ENCODE measurements at regions not wholly inside any gene's neighbourhood (a gene's known extent, or its start where the extent isn't known, plus 50 kb on each side); places are given as distances from the start of the nearest gene placed in this dataset.

GRCh38 chrX:150198776-150199175 is 164.3 kb upstream of the MAMLD1 start:
- no CpG with 5 or more reads among the region's 2 CpGs for WGBS, 2 donors (ENCODE audit: extremely low coverage in 2 of 2, insufficient read length in 2 of 2, insufficient replicate concordance in 1 of 2)
- H2AFZ ChIP-seq (ENCODE audit: low read length) = no peak overlapping the region
- H3K4me1 ChIP-seq (ENCODE audit: control insufficient read depth in 2 of 2, insufficient read depth in 1 of 2, low read depth in 1 of 2, low read length in 2 of 2) = no peaks in the 10 kb centered on the region

GRCh38 chrX:150199181-150199580 is 163.9 kb upstream of the MAMLD1 start:
- Histone ChIP-seq H4K91ac (ENCODE audit: low read depth, low read length, poor library complexity) (no peak overlapping the region), H3K14ac (ENCODE audit: low read length) (no peak overlapping the region), H3K4me2 (ENCODE audit: insufficient read depth, low read length, poor library complexity, severe bottlenecking) (no peak overlapping the region), H3K9ac (ENCODE audit: low read depth, low read length, poor library complexity) (no peak overlapping the region), H2AFZ (ENCODE audit: low read length) (no peak overlapping the region), H3K9me3 (replicated peaks in 1 of 2; ENCODE audit: control insufficient read depth in 2 of 2, insufficient read depth in 1 of 2, low read depth in 1 of 2, low read length in 2 of 2) (no peaks in the 10 kb centered on the region), H2BK15ac (ENCODE audit: low read length) (no peak overlapping the region), H3K27ac (replicated peaks; ENCODE audit: low read length) (no peak overlapping the region), H2BK12ac (ENCODE audit: low read length) (no peak overlapping the region), H3K23ac (ENCODE audit: low read depth, low read length, poor library complexity) (no peak overlapping the region), H2BK120ac (ENCODE audit: low read depth, low read length) (no peak overlapping the region), H2BK5ac (ENCODE audit: low read length) (no peak overlapping the region), H3K27me3 (ENCODE audit: control insufficient read depth in 3 of 3, insufficient read depth in 3 of 3, low read depth in 1 of 3, low read length in 3 of 3) (peaks cover 0 to 2% (median 0%) of the 10 kb centered on the region in 3 experiments), H3K4me3 (ENCODE audit: low read length in 2 of 2) (no peak overlapping the region), H3K18ac (ENCODE audit: low read length) (no peak overlapping the region), H3K36me3 (replicated peaks in 1 of 2; ENCODE audit: control insufficient read depth in 2 of 2, insufficient read depth in 2 of 2, low read length in 2 of 2) (no peaks in the 10 kb centered on the region), H4K8ac (ENCODE audit: low read depth, low read length) (no peak overlapping the region), H2AK5ac (ENCODE audit: low read depth, low read length) (no peak overlapping the region), H3K4ac (ENCODE audit: low read length) (no peak overlapping the region), H3K79me1 (ENCODE audit: low read depth, low read length) (no peaks in the 10 kb centered on the region), H3K4me1 (ENCODE audit: control insufficient read depth in 2 of 2, insufficient read depth in 1 of 2, low read depth in 1 of 2, low read length in 2 of 2) (no peaks in the 10 kb centered on the region)
- no CpG with 5 or more reads among the region's 5 CpGs for WGBS, 2 donors (ENCODE audit: extremely low coverage in 2 of 2, insufficient read length in 2 of 2, insufficient replicate concordance in 1 of 2)
- DNase-seq (ENCODE audit: low spot score) = no peak

More at GRCh38 chrX:150198776-150199175, 164.3 kb upstream of the MAMLD1 start:
- Histone ChIP-seq H3K36me3 (replicated peaks in 1 of 2; ENCODE audit: control insufficient read depth in 2 of 2, insufficient read depth in 2 of 2, low read length in 2 of 2) (no peaks in the 10 kb centered on the region), H3K27me3 (ENCODE audit: control insufficient read depth in 3 of 3, insufficient read depth in 3 of 3, low read depth in 1 of 3, low read length in 3 of 3) (peaks cover 0 to 2% (median 0%) of the 10 kb centered on the region in 3 experiments), H2BK12ac (ENCODE audit: low read length) (no peak overlapping the region), H3K18ac (ENCODE audit: low read length) (no peak overlapping the region), H2BK5ac (ENCODE audit: low read length) (no peak overlapping the region), H3K27ac (replicated peaks; ENCODE audit: low read length) (no peak overlapping the region), H4K8ac (ENCODE audit: low read depth, low read length) (no peak overlapping the region), H2AK5ac (ENCODE audit: low read depth, low read length) (no peak overlapping the region), H3K9me3 (replicated peaks in 1 of 2; ENCODE audit: control insufficient read depth in 2 of 2, insufficient read depth in 1 of 2, low read depth in 1 of 2, low read length in 2 of 2) (no peaks in the 10 kb centered on the region), H2BK15ac (ENCODE audit: low read length) (no peak overlapping the region), H2BK120ac (ENCODE audit: low read depth, low read length) (no peak overlapping the region), H3K4ac (ENCODE audit: low read length) (no peak overlapping the region), H3K14ac (ENCODE audit: low read length) (no peak overlapping the region), H4K91ac (ENCODE audit: low read depth, low read length, poor library complexity) (no peak overlapping the region), H3K23ac (ENCODE audit: low read depth, low read length, poor library complexity) (no peak overlapping the region), H3K4me3 (ENCODE audit: low read length in 2 of 2) (no peak overlapping the region), H3K79me1 (ENCODE audit: low read depth, low read length) (no peaks in the 10 kb centered on the region), H3K9ac (ENCODE audit: low read depth, low read length, poor library complexity) (no peak overlapping the region), H3K4me2 (ENCODE audit: insufficient read depth, low read length, poor library complexity, severe bottlenecking) (no peak overlapping the region)
- DNase-seq (ENCODE audit: low spot score) = no peak

- no peaks in the 10 kb centered on the region for H3K4me1 ChIP-seq (ENCODE audit: control insufficient read depth in 2 of 2, insufficient read depth in 1 of 2, low read depth in 1 of 2, low read length in 2 of 2)
- no peak overlapping the region for H2AFZ ChIP-seq (ENCODE audit: low read length)
Measured at GRCh38 chrX:150199803-150200202, 163.3 kb upstream of the MAMLD1 start.

GRCh38 chrX:150200361-150200760 is 162.8 kb upstream of the MAMLD1 start:
- no peak overlapping the region for H3K14ac ChIP-seq (ENCODE audit: low read length)
- no peak overlapping the region for H2BK5ac ChIP-seq (ENCODE audit: low read length)
- no peak overlapping the region for H3K4ac ChIP-seq (ENCODE audit: low read length)
- H3K4me2 ChIP-seq (ENCODE audit: insufficient read depth, low read length, poor library complexity, severe bottlenecking) = no peak overlapping the region
- H2BK15ac ChIP-seq (ENCODE audit: low read length) = no peak overlapping the region
- no peak for DNase-seq (ENCODE audit: low spot score)
- H3K27me3 ChIP-seq (ENCODE audit: control insufficient read depth in 3 of 3, insufficient read depth in 3 of 3, low read depth in 1 of 3, low read length in 3 of 3) = no peaks in the 10 kb centered on the region
- no peaks in the 10 kb centered on the region for H3K79me1 ChIP-seq (ENCODE audit: low read depth, low read length)
- no CpG with 5 or more reads among the region's 2 CpGs for WGBS, 2 donors (ENCODE audit: extremely low coverage in 2 of 2, insufficient read length in 2 of 2, insufficient replicate concordance in 1 of 2)
- no peaks in the 10 kb centered on the region for H3K36me3 ChIP-seq (replicated peaks in 1 of 2; ENCODE audit: control insufficient read depth in 2 of 2, insufficient read depth in 2 of 2, low read length in 2 of 2)
- no peak overlapping the region for H2BK120ac ChIP-seq (ENCODE audit: low read depth, low read length)
- H3K27ac ChIP-seq (replicated peaks; ENCODE audit: low read length) = no peak overlapping the region
- no peak overlapping the region for H4K8ac ChIP-seq (ENCODE audit: low read depth, low read length)
- no peak overlapping the region for H3K18ac ChIP-seq (ENCODE audit: low read length)
- no peak overlapping the region for H3K9ac ChIP-seq (ENCODE audit: low read depth, low read length, poor library complexity)
- H2AK5ac ChIP-seq (ENCODE audit: low read depth, low read length) = no peak overlapping the region
- H4K91ac ChIP-seq (ENCODE audit: low read depth, low read length, poor library complexity) = no peak overlapping the region
- H3K23ac ChIP-seq (ENCODE audit: low read depth, low read length, poor library complexity) = no peak overlapping the region
- no peak overlapping the region for H3K4me3 ChIP-seq (ENCODE audit: low read length in 2 of 2)
- H2BK12ac ChIP-seq (ENCODE audit: low read length) = no peak overlapping the region
- no peaks in the 10 kb centered on the region for H3K4me1 ChIP-seq (ENCODE audit: control insufficient read depth in 2 of 2, insufficient read depth in 1 of 2, low read depth in 1 of 2, low read length in 2 of 2)
- no peaks in the 10 kb centered on the region for H3K9me3 ChIP-seq (replicated peaks in 1 of 2; ENCODE audit: control insufficient read depth in 2 of 2, insufficient read depth in 1 of 2, low read depth in 1 of 2, low read length in 2 of 2)
- H2AFZ ChIP-seq (ENCODE audit: low read length) = no peak overlapping the region

More at GRCh38 chrX:150199803-150200202, 163.3 kb upstream of the MAMLD1 start:
- H3K36me3 ChIP-seq (replicated peaks in 1 of 2; ENCODE audit: control insufficient read depth in 2 of 2, insufficient read depth in 2 of 2, low read length in 2 of 2) = no peaks in the 10 kb centered on the region
- no peak overlapping the region for H3K14ac ChIP-seq (ENCODE audit: low read length)
- DNase-seq (ENCODE audit: low spot score) = no peak
- H3K9me3 ChIP-seq (replicated peaks in 1 of 2; ENCODE audit: control insufficient read depth in 2 of 2, insufficient read depth in 1 of 2, low read depth in 1 of 2, low read length in 2 of 2) = no peaks in the 10 kb centered on the region
- no peaks in the 10 kb centered on the region for H3K79me1 ChIP-seq (ENCODE audit: low read depth, low read length)
- H3K27ac ChIP-seq (replicated peaks; ENCODE audit: low read length) = no peak overlapping the region
- no peak overlapping the region for H2BK15ac ChIP-seq (ENCODE audit: low read length)
- H3K4ac ChIP-seq (ENCODE audit: low read length) = no peak overlapping the region
- H4K8ac ChIP-seq (ENCODE audit: low read depth, low read length) = no peak overlapping the region
- H3K23ac ChIP-seq (ENCODE audit: low read depth, low read length, poor library complexity) = no peak overlapping the region
- H2BK12ac ChIP-seq (ENCODE audit: low read length) = no peak overlapping the region
- H3K27me3 ChIP-seq (ENCODE audit: control insufficient read depth in 3 of 3, insufficient read depth in 3 of 3, low read depth in 1 of 3, low read length in 3 of 3) = peaks cover 0 to 2% (median 0%) of the 10 kb centered on the region in 3 experiments
- no peak overlapping the region for H2AK5ac ChIP-seq (ENCODE audit: low read depth, low read length)
- H2BK120ac ChIP-seq (ENCODE audit: low read depth, low read length) = no peak overlapping the region
- H3K18ac ChIP-seq (ENCODE audit: low read length) = no peak overlapping the region
- no peak overlapping the region for H3K4me3 ChIP-seq (ENCODE audit: low read length in 2 of 2)
- no peak overlapping the region for H3K4me2 ChIP-seq (ENCODE audit: insufficient read depth, low read length, poor library complexity, severe bottlenecking)
- no peak overlapping the region for H2BK5ac ChIP-seq (ENCODE audit: low read length)
- H3K9ac ChIP-seq (ENCODE audit: low read depth, low read length, poor library complexity) = no peak overlapping the region
- no peak overlapping the region for H4K91ac ChIP-seq (ENCODE audit: low read depth, low read length, poor library complexity)
- no CpG with 5 or more reads among the region's 3 CpGs for WGBS, 2 donors (ENCODE audit: extremely low coverage in 2 of 2, insufficient read length in 2 of 2, insufficient replicate concordance in 1 of 2)

Measured in neuronal stem cell (in vitro differentiated cells).